A673 (cell line): ENCODE measurements at regions not wholly inside any gene's neighbourhood (a gene's known extent, or its start where the extent isn't known, plus 50 kb on each side); places are given as distances from the start of the nearest gene placed in this dataset.

Experiments
- BruUV-seq: library from RNA; stranded (reverse); fragments of 400-500 nt; replicated peaks from 2 replicates; lab custom pipeline; 2021; lab: Mats Ljungman, UMichigan
- CTCF ChIA-PET: fragments of 300-600 bp; sonication (Branson Sonifier 250); formaldehyde crosslinking; loops from one replicate; lab custom pipeline; 2022; ENCODE audit warnings: antibody characterized with exemption; lab: Charles Lee
- POLR2A ChIA-PET: fragments of 300-600 bp; sonication (Branson Sonifier 250); formaldehyde crosslinking; loops from one replicate; lab custom pipeline; 2022; ENCODE audit warnings: antibody characterized with exemption; ENCODE audit not compliant: low non-redundant PET; lab: Charles Lee
- DNase-seq: peaks from one replicate; pipeline ENCODE4 v3.0.0-alpha.2; 2015; ENCODE audit warnings: low spot score
- H3K27ac ChIP-seq: fragments of 200-600 bp; sonication (generic); 2 replicates; pipeline ENCODE4 v1.5.1; 2016; ENCODE audit warnings: mixed run types, low read depth, mild to moderate bottlenecking, mixed read lengths, antibody characterized with exemption, low read length; ENCODE audit not compliant: poor library complexity, severe bottlenecking
- H3K27me3 ChIP-seq: fragments of 200-600 bp; sonication (generic); replicated peaks from 2 replicates; pipeline ENCODE4 v1.6.1; 2017; ENCODE audit warnings: mixed run types, low read depth, mild to moderate bottlenecking, mixed read lengths, antibody characterized with exemption, low read length; ENCODE audit not compliant: insufficient read depth, poor library complexity
- H3K36me3 ChIP-seq: fragments of 200-600 bp; sonication (generic); 2 replicates; pipeline ENCODE4 v1.6.1; 2016; ENCODE audit warnings: mixed run types, mild to moderate bottlenecking, mixed read lengths, antibody characterized with exemption, low read length; ENCODE audit not compliant: insufficient read depth, poor library complexity, severe bottlenecking
- H3K4me1 ChIP-seq: fragments of 200-600 bp; sonication (generic); 2 replicates; pipeline ENCODE4 v1.6.1; 2017; ENCODE audit warnings: mixed run types, mild to moderate bottlenecking, mixed read lengths, antibody characterized with exemption, low read length; ENCODE audit not compliant: insufficient read depth, poor library complexity, severe bottlenecking
- H3K4me3 ChIP-seq: fragments of 200-600 bp; sonication (generic); 2 replicates; pipeline ENCODE4 v1.5.1; 2016; ENCODE audit warnings: low read depth, mixed run types, mild to moderate bottlenecking, mixed read lengths, low read length; ENCODE audit not compliant: poor library complexity, severe bottlenecking
- H3K9me3 ChIP-seq: fragments of 200-600 bp; sonication (generic); 2 replicates; pipeline ENCODE4 v1.6.1; 2016; ENCODE audit warnings: mixed run types, low read depth, mild to moderate bottlenecking, mixed read lengths, antibody characterized with exemption, low read length; ENCODE audit not compliant: poor library complexity, severe bottlenecking
- CTCF ChIP-seq: fragments of 300-800, 200-600 bp; sonication (generic); conservative IDR thresholded peaks from 2 replicates; pipeline ENCODE4 v1.5.1; 2017; ENCODE audit warnings: low read depth, mild to moderate bottlenecking, antibody characterized with exemption, low read length, moderate library complexity, mixed read lengths
- EZH2 ChIP-seq: fragments of 200-600 bp; sonication (generic); IDR thresholded peaks from 2 replicates; pipeline ENCODE4 v1.6.1; 2017; ENCODE audit warnings: borderline replicate concordance, low read depth, mild to moderate bottlenecking, mixed read lengths, antibody characterized with exemption, low read length; ENCODE audit not compliant: poor library complexity, severe bottlenecking
- intact Hi-C: fragments of 100-400 bp; cut with micrococcal nuclease; formaldehyde crosslinking; loops from one replicate; pipeline ENCODE4 v1.10.0; 2022; ENCODE audit not compliant: unreplicated experiment

GRCh38 chr6:167652042-167652700, 174.5 kb upstream of the AFDN start:
- Histone ChIP-seq H3K4me3 (no peak overlapping the region), H3K9me3 (no peaks in the 10 kb centered on the region), H3K27ac (no peak overlapping the region), H3K27me3 (no peaks in the 10 kb centered on the region), H3K4me1 (peaks cover 8% of the 10 kb centered on the region), H3K36me3 (no peaks in the 10 kb centered on the region)
- no peak for TF ChIP-seq EZH2
- no peak for TF ChIP-seq CTCF
- CTCF ChIA-PET = no interaction called here
- intact Hi-C loops = no loop called here
- BruUV-seq = no TSS peak
- DNase-seq = no peak
- POLR2A ChIA-PET = no interaction called here

- intact Hi-C loops = no loop called here
Observed at GRCh38 chr6:167652701-167653095, 174.0 kb upstream of the AFDN start.

DNA sequence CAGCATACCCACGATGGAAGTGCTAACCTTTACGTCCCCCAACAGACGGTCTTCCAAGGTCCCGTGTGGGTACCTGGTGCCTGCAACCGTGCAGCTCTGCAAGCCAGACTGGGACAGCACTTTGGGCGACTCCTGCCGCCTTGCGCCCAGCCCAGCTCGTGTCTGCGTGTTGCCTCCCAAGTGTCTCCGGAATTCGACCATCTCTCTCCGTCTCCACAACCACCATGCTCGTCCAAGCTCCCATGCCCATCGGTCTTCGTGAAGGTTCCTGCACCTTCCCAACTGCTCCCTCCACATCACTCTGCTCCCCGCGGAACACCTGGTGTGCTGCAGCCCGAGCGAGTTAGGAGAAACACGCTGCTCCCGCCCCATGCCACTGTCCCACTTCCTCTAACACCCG, 173.2 kb upstream of the AFDN start:
- no peak overlapping the region for H3K4me3 ChIP-seq
- H3K4me1 ChIP-seq = no peaks in the 10 kb centered on the region
- ChIA-PET CTCF (no interaction called here), POLR2A (no interaction called here)
- no peak overlapping the region for H3K27ac ChIP-seq
- no peaks in the 10 kb centered on the region for H3K9me3 ChIP-seq
- no peak for DNase-seq
- BruUV-seq = no TSS peak
- no peaks in the 10 kb centered on the region for H3K27me3 ChIP-seq
- TF ChIP-seq CTCF (no peak), EZH2 (no peak)
- no peaks in the 10 kb centered on the region for H3K36me3 ChIP-seq
- intact Hi-C loops = no loop called here

More at GRCh38 chr6:167652701-167653095, 174.0 kb upstream of the AFDN start:
- Histone ChIP-seq H3K36me3 (no peaks in the 10 kb centered on the region), H3K27ac (no peak overlapping the region), H3K27me3 (no peaks in the 10 kb centered on the region), H3K9me3 (no peaks in the 10 kb centered on the region), H3K4me3 (no peak overlapping the region), H3K4me1 (peaks cover 2% of the 10 kb centered on the region)
- ChIA-PET POLR2A (no interaction called here), CTCF (no interaction called here)
- no TSS peak for BruUV-seq
- TF ChIP-seq EZH2 (no peak), CTCF (no peak)
- DNase-seq = peak; percentile 29
